ENCODE measurements at regions not wholly inside any gene's neighbourhood (a gene's known extent, or its start where the extent isn't known, plus 50 kb on each side); places are given as distances from the start of the nearest gene placed in this dataset.

DNA sequence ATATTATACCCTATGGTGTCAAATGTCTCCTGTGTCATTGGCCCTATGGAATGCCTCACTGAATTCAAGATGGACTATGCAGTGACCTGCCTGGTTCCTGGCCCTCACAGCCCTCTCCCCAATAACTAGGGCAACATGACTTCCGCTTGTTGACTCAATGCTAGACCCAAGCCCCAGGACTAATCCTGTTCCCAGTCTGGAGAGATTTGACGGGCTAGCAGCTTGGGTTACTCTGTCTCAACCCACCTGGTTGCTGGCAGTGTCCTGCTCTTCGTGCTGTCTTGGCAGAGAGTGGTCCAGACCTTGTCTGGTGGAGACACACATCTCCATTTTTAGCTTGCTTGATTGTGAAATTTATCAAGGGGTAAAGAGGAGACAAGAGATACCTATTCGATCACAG lies 135.8 kb upstream of the HES1 start (continued):
- TF ChIP-seq, protein P1, sequence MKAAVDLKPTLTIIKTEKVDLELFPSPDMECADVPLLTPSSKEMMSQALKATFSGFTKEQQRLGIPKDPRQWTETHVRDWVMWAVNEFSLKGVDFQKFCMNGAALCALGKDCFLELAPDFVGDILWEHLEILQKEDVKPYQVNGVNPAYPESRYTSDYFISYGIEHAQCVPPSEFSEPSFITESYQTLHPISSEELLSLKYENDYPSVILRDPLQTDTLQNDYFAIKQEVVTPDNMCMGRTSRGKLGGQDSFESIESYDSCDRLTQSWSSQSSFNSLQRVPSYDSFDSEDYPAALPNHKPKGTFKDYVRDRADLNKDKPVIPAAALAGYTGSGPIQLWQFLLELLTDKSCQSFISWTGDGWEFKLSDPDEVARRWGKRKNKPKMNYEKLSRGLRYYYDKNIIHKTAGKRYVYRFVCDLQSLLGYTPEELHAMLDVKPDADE (IDR thresholded peaks at IDR 0.05) = no peak
- TF ChIP-seq ZNF331 (CRISPR knock-in tag; IDR thresholded peaks at IDR 0.05; ENCODE audit: low read depth) (no peak), CREB1 (CRISPR knock-in tag; IDR thresholded peaks at IDR 0.05; ENCODE audit: low read depth) (no peak), POLR2AphosphoS5 (IDR thresholded peaks at IDR 0.05; ENCODE audit: low read depth) (no peak)

DNA sequence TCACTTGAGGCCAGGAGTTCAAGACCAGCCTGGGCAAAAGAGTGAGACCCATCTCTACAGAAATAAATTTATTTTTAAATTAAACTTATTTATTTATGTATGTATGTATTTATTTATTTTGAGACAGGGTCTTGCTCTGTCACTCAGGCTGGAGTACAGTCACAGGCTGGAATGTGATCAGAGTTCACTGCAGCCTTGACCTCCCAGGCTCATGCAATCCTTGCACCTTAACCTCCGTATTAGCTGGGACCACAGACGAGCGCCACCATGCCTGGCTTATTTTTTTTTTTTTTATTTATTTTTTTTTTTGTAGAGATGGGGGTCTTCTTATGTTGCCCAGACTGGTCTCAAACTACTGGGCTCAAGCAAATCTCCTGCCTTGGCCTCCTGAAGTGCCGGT lies 135.2 kb upstream of the HES1 start:
- no peaks in the 10 kb centered on the region for H4K20me1 ChIP-seq (replicated peaks; ENCODE audit: insufficient read depth)
- H3K4me3 Mint-ChIP-seq = no peak overlapping the region
- H3K36me3 Mint-ChIP-seq (ENCODE audit: low read depth) = no peaks in the 10 kb centered on the region
- H3F3A ChIP-seq (replicated peaks; ENCODE audit: low read depth) = no peaks in the 10 kb centered on the region
- no peak overlapping the region for H3K4me3 ChIP-seq
- H3K9me2 ChIP-seq (ENCODE audit: insufficient read depth) = no peaks in the 10 kb centered on the region
- H3K4me1 Mint-ChIP-seq = peaks cover 36% of the 10 kb centered on the region
- H3K4me2 ChIP-seq = no peak overlapping the region
- no peak overlapping the region for H2AFZ ChIP-seq
- no peak for TF ChIP-seq STAT1 (IDR thresholded peaks at IDR 0.05; ENCODE audit: unreplicated experiment)
- no peak for TF ChIP-seq EZH2 (IDR thresholded peaks at IDR 0.05; ENCODE audit: low read depth, unreplicated experiment)
- TF ChIP-seq ZNF114 (CRISPR knock-in tag; IDR thresholded peaks at IDR 0.05) = no peak
- TF ChIP-seq, protein P2, sequence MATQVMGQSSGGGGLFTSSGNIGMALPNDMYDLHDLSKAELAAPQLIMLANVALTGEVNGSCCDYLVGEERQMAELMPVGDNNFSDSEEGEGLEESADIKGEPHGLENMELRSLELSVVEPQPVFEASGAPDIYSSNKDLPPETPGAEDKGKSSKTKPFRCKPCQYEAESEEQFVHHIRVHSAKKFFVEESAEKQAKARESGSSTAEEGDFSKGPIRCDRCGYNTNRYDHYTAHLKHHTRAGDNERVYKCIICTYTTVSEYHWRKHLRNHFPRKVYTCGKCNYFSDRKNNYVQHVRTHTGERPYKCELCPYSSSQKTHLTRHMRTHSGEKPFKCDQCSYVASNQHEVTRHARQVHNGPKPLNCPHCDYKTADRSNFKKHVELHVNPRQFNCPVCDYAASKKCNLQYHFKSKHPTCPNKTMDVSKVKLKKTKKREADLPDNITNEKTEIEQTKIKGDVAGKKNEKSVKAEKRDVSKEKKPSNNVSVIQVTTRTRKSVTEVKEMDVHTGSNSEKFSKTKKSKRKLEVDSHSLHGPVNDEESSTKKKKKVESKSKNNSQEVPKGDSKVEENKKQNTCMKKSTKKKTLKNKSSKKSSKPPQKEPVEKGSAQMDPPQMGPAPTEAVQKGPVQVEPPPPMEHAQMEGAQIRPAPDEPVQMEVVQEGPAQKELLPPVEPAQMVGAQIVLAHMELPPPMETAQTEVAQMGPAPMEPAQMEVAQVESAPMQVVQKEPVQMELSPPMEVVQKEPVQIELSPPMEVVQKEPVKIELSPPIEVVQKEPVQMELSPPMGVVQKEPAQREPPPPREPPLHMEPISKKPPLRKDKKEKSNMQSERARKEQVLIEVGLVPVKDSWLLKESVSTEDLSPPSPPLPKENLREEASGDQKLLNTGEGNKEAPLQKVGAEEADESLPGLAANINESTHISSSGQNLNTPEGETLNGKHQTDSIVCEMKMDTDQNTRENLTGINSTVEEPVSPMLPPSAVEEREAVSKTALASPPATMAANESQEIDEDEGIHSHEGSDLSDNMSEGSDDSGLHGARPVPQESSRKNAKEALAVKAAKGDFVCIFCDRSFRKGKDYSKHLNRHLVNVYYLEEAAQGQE (IDR thresholded peaks at IDR 0.05; ENCODE audit: unreplicated experiment) = no peak
- TF ChIP-seq EZH2phosphoT487 (IDR thresholded peaks at IDR 0.05; ENCODE audit: unreplicated experiment) = no peak
- no peak for TF ChIP-seq NANOG (IDR thresholded peaks at IDR 0.05; ENCODE audit: borderline replicate concordance)
- no peaks in the 10 kb centered on the region for H3K79me2 ChIP-seq (replicated peaks; ENCODE audit: insufficient read depth)
- H3K36me3 ChIP-seq (ENCODE audit: insufficient read depth) = no peaks in the 10 kb centered on the region
- peaks cover 21% of the 10 kb centered on the region for H3K27me3 ChIP-seq (ENCODE audit: insufficient read depth)
- H3K27ac ChIP-seq (ENCODE audit: low read depth) = no peak overlapping the region
- peaks cover 27% of the 10 kb centered on the region for H3K27me3 Mint-ChIP-seq (ENCODE audit: insufficient read depth, low read depth, poor library complexity)
- DNase-seq (ENCODE audit: low spot score) = no peak
- H3K4me1 ChIP-seq (ENCODE audit: insufficient read depth) = peaks cover 24% of the 10 kb centered on the region
- no peak for ATAC-seq
- H3K27ac Mint-ChIP-seq = no peak overlapping the region
- H3K9me3 Mint-ChIP-seq = no peaks in the 10 kb centered on the region; the same call in 2 of the 3 replicates
